GM21528 (cell line): ENCODE measurements at regions not wholly inside any gene's neighbourhood (a gene's known extent, or its start where the extent isn't known, plus 50 kb on each side); places are given as distances from the start of the nearest gene placed in this dataset.

ENCODE experiments used
- ATAC-seq: cut with Tn5 transposase; IDR thresholded peaks from one replicate; pipeline ENCODE4 v1.9.1; 2021; ENCODE audit warnings: mild to moderate bottlenecking, moderate library complexity; ENCODE audit not compliant: unreplicated experiment, low FRiP score

GRCh38 chr6:152904678-152905077, 78.2 kb downstream of the FBXO5 start:
- ATAC-seq = no peak

GRCh38 chr6:152905551-152906299, 77.1 kb downstream of the FBXO5 start:
- no peak for ATAC-seq

- no peak for ATAC-seq
Measured at GRCh38 chr6:152909241-152909640, 73.6 kb downstream of the FBXO5 start.

DNA sequence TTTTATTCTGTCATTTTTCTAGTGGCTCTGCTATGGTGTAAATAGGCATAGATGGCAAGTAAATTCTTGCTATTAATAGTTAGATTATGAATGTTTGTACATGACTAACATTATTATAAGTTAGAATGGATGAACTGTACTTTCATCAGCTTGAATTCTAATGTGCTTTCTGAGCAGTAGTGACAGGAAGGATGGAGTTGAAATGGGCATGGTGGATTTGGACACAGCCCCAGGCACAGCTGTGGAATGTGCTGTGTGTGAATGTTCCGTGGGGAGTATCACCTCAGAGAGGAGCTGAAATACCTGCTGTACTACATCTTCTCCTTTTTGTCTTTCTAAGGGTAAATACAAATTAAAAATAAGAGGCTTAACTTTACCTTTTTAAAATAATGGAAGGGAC, 66.8 kb downstream of the FBXO5 start:
- ATAC-seq = no peak

GRCh38 chr6:152918991-152919390, 63.9 kb downstream of the FBXO5 start:
- no peak for ATAC-seq

DNA sequence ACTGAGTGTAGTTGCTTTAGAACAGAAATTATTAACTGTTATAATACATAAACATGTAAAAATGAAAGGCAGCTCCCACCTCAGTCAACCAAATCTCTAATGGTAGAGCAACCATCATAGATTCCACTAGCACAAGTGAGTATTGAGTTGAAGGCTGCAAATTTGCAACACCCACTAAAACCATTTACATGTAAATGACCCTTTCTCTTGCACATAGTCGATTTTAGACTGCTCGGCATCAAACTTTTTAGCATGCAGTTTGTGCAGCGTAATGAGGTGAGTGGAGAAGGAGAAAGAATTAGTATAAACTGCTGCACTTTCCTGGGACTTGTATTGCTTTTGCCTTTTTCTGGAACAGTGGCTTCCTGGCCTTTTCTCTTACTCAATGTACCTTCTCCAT, 62.8 kb downstream of the FBXO5 start:
- ATAC-seq = no peak
